MM.1S (cell line): ENCODE measurements at regions not wholly inside any gene's neighbourhood (a gene's known extent, or its start where the extent isn't known, plus 50 kb on each side); places are given as distances from the start of the nearest gene placed in this dataset.

Experiments used
- DNase-seq: peaks from one replicate; pipeline ENCODE4 v3.0.0-alpha.2; 2015
- H2AFZ ChIP-seq: fragments of 300-600 bp; sonication (generic); 2 replicates; pipeline ENCODE4 v1.6.0; 2016; ENCODE audit warnings: antibody characterized with exemption, low read length
- H3F3A ChIP-seq: fragments of 300-600 bp; sonication (generic); 2 replicates; pipeline ENCODE4 v1.6.1; 2016; ENCODE audit warnings: mild to moderate bottlenecking, antibody characterized with exemption, low read length, moderate library complexity, mixed read lengths; ENCODE audit not compliant: insufficient read depth
- H3K27ac ChIP-seq: fragments of 300-600 bp; sonication (generic); 2 replicates; pipeline ENCODE4 v1.5.1; 2016; ENCODE audit warnings: mild to moderate bottlenecking, low read length
- H3K27me3 ChIP-seq: fragments of 300-600 bp; sonication (generic); replicated peaks from 2 replicates; pipeline ENCODE4 v1.6.0; 2016; ENCODE audit warnings: low read length; ENCODE audit not compliant: insufficient read depth
- H3K36me3 ChIP-seq: fragments of 300-600 bp; sonication (generic); replicated peaks from 2 replicates; pipeline ENCODE4 v1.6.1; 2016; ENCODE audit warnings: mild to moderate bottlenecking, low read length, mixed read lengths; ENCODE audit not compliant: insufficient read depth
- H3K4me1 ChIP-seq: fragments of 300-600 bp; sonication (generic); 2 replicates; pipeline ENCODE4 v1.6.1; 2016; ENCODE audit warnings: low read length, mixed read lengths
- H3K4me2 ChIP-seq: fragments of 300-600 bp; sonication (generic); 2 replicates; pipeline ENCODE4 v1.6.0; 2016; ENCODE audit warnings: low read depth, low read length
- H3K4me3 ChIP-seq: fragments of 300-600 bp; sonication (generic); 2 replicates; pipeline ENCODE4 v1.5.1; 2016; ENCODE audit warnings: low read length, mixed read lengths
- H3K79me2 ChIP-seq: fragments of 300-600 bp; sonication (generic); 2 replicates; pipeline ENCODE4 v1.6.1; 2016; ENCODE audit warnings: mixed run types, low read length, mixed read lengths
- H3K9ac ChIP-seq: fragments of 300-600 bp; sonication (generic); 2 replicates; pipeline ENCODE4 v1.6.1; 2016; ENCODE audit warnings: low read length, mixed read lengths
- H3K9me2 ChIP-seq: fragments of 300-600 bp; sonication (generic); replicated peaks from 2 replicates; pipeline ENCODE4 v1.6.1; 2016; ENCODE audit warnings: mild to moderate bottlenecking, low read length, mixed read lengths; ENCODE audit not compliant: insufficient read depth
- H3K9me3 ChIP-seq: fragments of 300-600 bp; sonication (generic); replicated peaks from 2 replicates; pipeline ENCODE4 v1.6.1; 2016; ENCODE audit warnings: mild to moderate bottlenecking, low read length, mixed read lengths; ENCODE audit not compliant: insufficient read depth
- H4K20me1 ChIP-seq: fragments of 300-600 bp; sonication (generic); 2 replicates; pipeline ENCODE4 v1.6.1; 2016; ENCODE audit warnings: mild to moderate bottlenecking, low read length, moderate library complexity, mixed read lengths; ENCODE audit not compliant: insufficient read depth
- CTCF ChIP-seq: fragments of 300-600 bp; sonication (generic); IDR thresholded peaks from 2 replicates; pipeline ENCODE4 v1.5.1; 2016; ENCODE audit warnings: antibody characterized with exemption, low read length, mixed read lengths
- EZH2 ChIP-seq: fragments of 300-600 bp; sonication (generic); optimal IDR thresholded peaks from 2 replicates; pipeline ENCODE3; 2017; ENCODE audit warnings: low read depth, mild to moderate bottlenecking, antibody characterized with exemption, low read length, mixed read lengths
- EZH2phosphoT487 ChIP-seq: fragments of 300-600 bp; sonication (generic); IDR thresholded peaks from 2 replicates; pipeline ENCODE4 v1.6.1; 2018; ENCODE audit warnings: antibody characterized with exemption, low read length

GRCh38 chr7:15086862-15087261 lies 184.3 kb upstream of the DGKB start:
- no peak for TF ChIP-seq EZH2phosphoT487
- no peak for TF ChIP-seq CTCF
- no peak for TF ChIP-seq EZH2
- no peaks in the 10 kb centered on the region for H3K4me1 ChIP-seq
- H4K20me1 ChIP-seq = no peaks in the 10 kb centered on the region
- no peak overlapping the region for H3K4me3 ChIP-seq
- no peak overlapping the region for H3K4me2 ChIP-seq
- no peaks in the 10 kb centered on the region for H3K9me2 ChIP-seq
- H3F3A ChIP-seq = no peaks in the 10 kb centered on the region
- no peak for DNase-seq
- no peaks in the 10 kb centered on the region for H3K9me3 ChIP-seq
- H3K36me3 ChIP-seq = no peaks in the 10 kb centered on the region
- no peak overlapping the region for H3K27ac ChIP-seq
- H3K27me3 ChIP-seq = no peaks in the 10 kb centered on the region
- H3K9ac ChIP-seq = no peak overlapping the region
- H3K79me2 ChIP-seq = no peaks in the 10 kb centered on the region
- H2AFZ ChIP-seq = no peak overlapping the region

- Histone ChIP-seq H3K9me2 (no peaks in the 10 kb centered on the region), H3K27me3 (no peaks in the 10 kb centered on the region), H2AFZ (no peak overlapping the region), H4K20me1 (no peaks in the 10 kb centered on the region), H3K4me3 (no peak overlapping the region), H3K4me2 (no peak overlapping the region), H3K9ac (no peak overlapping the region), H3K4me1 (no peaks in the 10 kb centered on the region), H3K79me2 (no peaks in the 10 kb centered on the region), H3K36me3 (no peaks in the 10 kb centered on the region), H3K9me3 (no peaks in the 10 kb centered on the region), H3F3A (no peaks in the 10 kb centered on the region), H3K27ac (no peak overlapping the region)
- TF ChIP-seq EZH2phosphoT487 (no peak), EZH2 (no peak), CTCF (no peak)
- DNase-seq = no peak
These were observed 183.6 kb upstream of the DGKB start for GRCh38 chr7:15086131-15086611.

- TF ChIP-seq CTCF (no peak), EZH2 (no peak), EZH2phosphoT487 (no peak)
- H3K9me3 ChIP-seq = no peaks in the 10 kb centered on the region
- no peak overlapping the region for H2AFZ ChIP-seq
- no peaks in the 10 kb centered on the region for H3F3A ChIP-seq
- H3K4me3 ChIP-seq = no peak overlapping the region
- H3K9me2 ChIP-seq = no peaks in the 10 kb centered on the region
- no peak overlapping the region for H3K4me2 ChIP-seq
- H3K9ac ChIP-seq = no peak overlapping the region
- H3K27me3 ChIP-seq = no peaks in the 10 kb centered on the region
- no peaks in the 10 kb centered on the region for H3K79me2 ChIP-seq
- H3K36me3 ChIP-seq = no peaks in the 10 kb centered on the region
- no peak overlapping the region for H3K27ac ChIP-seq
- H3K4me1 ChIP-seq = no peaks in the 10 kb centered on the region
- no peaks in the 10 kb centered on the region for H4K20me1 ChIP-seq
- DNase-seq = no peak
These were observed 182.8 kb upstream of the DGKB start for GRCh38 chr7:15085366-15085765.

- Histone ChIP-seq H3K4me2 (no peak overlapping the region), H3K27ac (no peak overlapping the region), H4K20me1 (no peaks in the 10 kb centered on the region), H3K79me2 (no peaks in the 10 kb centered on the region), H3K36me3 (no peaks in the 10 kb centered on the region), H3K27me3 (no peaks in the 10 kb centered on the region), H3K9me3 (no peaks in the 10 kb centered on the region), H3K9me2 (no peaks in the 10 kb centered on the region), H2AFZ (no peak overlapping the region), H3K4me1 (no peaks in the 10 kb centered on the region), H3K9ac (no peak overlapping the region), H3F3A (no peaks in the 10 kb centered on the region), H3K4me3 (no peak overlapping the region)
- no peak for DNase-seq
- no peak for TF ChIP-seq EZH2
- no peak for TF ChIP-seq EZH2phosphoT487
- no peak for TF ChIP-seq CTCF
These were observed 181.8 kb upstream of the DGKB start for GRCh38 chr7:15084368-15084767.
